AG04450 (cell line): ENCODE measurements at regions not wholly inside any gene's neighbourhood (a gene's known extent, or its start where the extent isn't known, plus 50 kb on each side); places are given as distances from the start of the nearest gene placed in this dataset.
"Not testable (repeated sequence)": the region's sequence is repeated elsewhere in the genome, so short reads cannot be mapped to it uniquely, and the experiment has no call there.

Experiments
- CTCF ChIA-PET: fragments of 300-600, 350-600 bp; formaldehyde crosslinking; extraction: SDS; loops from one replicate; lab custom pipeline; 2022; ENCODE audit warnings: antibody characterized with exemption, inconsistent platforms; lab: Charles Lee
- POLR2A ChIA-PET: fragments of 350-600 bp; formaldehyde crosslinking; extraction: SDS; loops from one replicate; lab custom pipeline; 2021; ENCODE audit warnings: antibody characterized with exemption, inconsistent platforms; lab: Yijun Ruan, JAX
- DNase-seq: peaks from one replicate; pipeline ENCODE4 v3.0.0-alpha.2; 2011; ENCODE audit warnings: low read depth, low spot score
- H3K27ac ChIP-seq: one replicate; pipeline ENCODE4 v1.5.1; 2012; ENCODE audit warnings: low read depth, low read length, control low read depth
- H3K27me3 ChIP-seq: one replicate; pipeline ENCODE4 v1.6.0; 2012; ENCODE audit warnings: low read length; ENCODE audit not compliant: control insufficient read depth, insufficient read depth
- H3K4me3 ChIP-seq: 2 replicates; pipeline ENCODE4 v1.5.1; 2011; ENCODE audit warnings: mild to moderate bottlenecking, low read depth, low read length, control low read depth
- H3K9me3 ChIP-seq: 2 replicates; pipeline ENCODE4 v1.5.1; 2012; ENCODE audit warnings: low read length; ENCODE audit not compliant: control insufficient read depth, insufficient read depth
- TF ChIP-seq, protein P1 (sequence below): IDR thresholded peaks from 2 replicates; pipeline ENCODE4 v1.5.1; 2011; ENCODE audit warnings: low read depth, low read length, control low read depth, inconsistent platforms

DNA sequence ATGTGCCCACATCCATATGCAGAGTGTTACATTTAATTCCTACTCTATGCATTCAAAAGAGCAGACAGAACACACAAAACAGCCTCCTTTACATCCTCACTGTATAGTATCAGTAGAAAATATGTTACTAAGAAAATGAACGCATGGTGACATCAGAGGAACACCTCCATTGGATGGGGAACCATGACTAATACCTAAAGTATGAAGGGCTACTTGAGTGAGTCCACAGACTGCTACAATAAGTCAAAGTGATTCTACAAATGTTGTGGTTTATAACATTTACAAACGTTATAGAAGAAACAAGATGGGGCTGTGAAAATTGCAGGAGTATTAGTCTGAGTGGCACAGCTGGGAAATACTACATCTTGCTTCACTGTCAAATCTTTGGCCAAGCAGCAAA is 1830.9 kb upstream of the PIK3C3 start:
- no peak overlapping the region for H3K27ac ChIP-seq
- ChIA-PET POLR2A (no interaction called here), CTCF (no interaction called here)
- H3K27me3 ChIP-seq: no peaks in the 10 kb centered on the region
- no peak overlapping the region for H3K4me3 ChIP-seq
- no peaks in the 10 kb centered on the region for H3K9me3 ChIP-seq
- DNase-seq: peak; percentile 2
- TF ChIP-seq, protein P1, sequence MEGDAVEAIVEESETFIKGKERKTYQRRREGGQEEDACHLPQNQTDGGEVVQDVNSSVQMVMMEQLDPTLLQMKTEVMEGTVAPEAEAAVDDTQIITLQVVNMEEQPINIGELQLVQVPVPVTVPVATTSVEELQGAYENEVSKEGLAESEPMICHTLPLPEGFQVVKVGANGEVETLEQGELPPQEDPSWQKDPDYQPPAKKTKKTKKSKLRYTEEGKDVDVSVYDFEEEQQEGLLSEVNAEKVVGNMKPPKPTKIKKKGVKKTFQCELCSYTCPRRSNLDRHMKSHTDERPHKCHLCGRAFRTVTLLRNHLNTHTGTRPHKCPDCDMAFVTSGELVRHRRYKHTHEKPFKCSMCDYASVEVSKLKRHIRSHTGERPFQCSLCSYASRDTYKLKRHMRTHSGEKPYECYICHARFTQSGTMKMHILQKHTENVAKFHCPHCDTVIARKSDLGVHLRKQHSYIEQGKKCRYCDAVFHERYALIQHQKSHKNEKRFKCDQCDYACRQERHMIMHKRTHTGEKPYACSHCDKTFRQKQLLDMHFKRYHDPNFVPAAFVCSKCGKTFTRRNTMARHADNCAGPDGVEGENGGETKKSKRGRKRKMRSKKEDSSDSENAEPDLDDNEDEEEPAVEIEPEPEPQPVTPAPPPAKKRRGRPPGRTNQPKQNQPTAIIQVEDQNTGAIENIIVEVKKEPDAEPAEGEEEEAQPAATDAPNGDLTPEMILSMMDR: no peak

DNA sequence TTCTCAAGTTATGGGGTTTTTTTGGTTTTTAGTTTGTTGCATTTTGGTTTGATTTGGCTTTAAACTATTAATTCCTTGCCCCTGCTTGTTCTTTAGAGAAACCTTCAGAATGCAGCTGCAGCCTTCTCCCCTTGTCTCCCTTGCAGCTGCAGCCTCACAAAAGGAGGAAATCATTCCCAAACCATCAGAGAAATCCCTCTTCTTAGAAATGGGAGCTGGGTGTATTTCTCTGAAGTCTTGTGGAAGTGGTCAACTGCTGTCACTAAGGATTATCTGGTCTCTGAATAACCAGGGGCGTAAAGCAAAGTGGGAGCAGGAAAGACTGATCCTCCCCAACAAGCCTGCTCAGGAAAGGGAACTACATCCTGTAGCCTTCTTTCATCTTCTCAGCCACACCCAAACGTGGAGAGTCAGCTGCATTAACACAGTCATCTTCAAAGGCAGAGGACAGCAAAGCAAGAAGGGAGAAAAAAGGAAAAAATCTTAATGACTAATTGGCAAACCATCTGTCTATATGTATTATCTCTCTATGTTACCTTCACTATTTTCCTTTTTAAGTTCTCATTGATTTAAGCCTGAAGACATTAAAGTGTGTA is 1834.1 kb upstream of the PIK3C3 start:
- DNase-seq: no peak
- H3K27me3 ChIP-seq: no peaks in the 10 kb centered on the region
- ChIA-PET POLR2A (no interaction called here), CTCF (no interaction called here)
- H3K27ac ChIP-seq: no peak overlapping the region
- no peak overlapping the region for H3K4me3 ChIP-seq
- no peaks in the 10 kb centered on the region for H3K9me3 ChIP-seq
- TF ChIP-seq, protein P1: no peak

GRCh38 chr18:40120356-40120755 is 1834.7 kb upstream of the PIK3C3 start:
- H3K27me3 ChIP-seq: no peaks in the 10 kb centered on the region
- no peak overlapping the region for H3K27ac ChIP-seq
- CTCF ChIA-PET: no interaction called here
- DNase-seq: no peak
- POLR2A ChIA-PET: no interaction called here
- TF ChIP-seq, protein P1: no peak
- H3K4me3 ChIP-seq: no peak overlapping the region
- no peaks in the 10 kb centered on the region for H3K9me3 ChIP-seq

- CTCF ChIA-PET: not testable (repeated sequence)
Observed at GRCh38 chr18:40119581-40119980, 1835.5 kb upstream of the PIK3C3 start.

DNA sequence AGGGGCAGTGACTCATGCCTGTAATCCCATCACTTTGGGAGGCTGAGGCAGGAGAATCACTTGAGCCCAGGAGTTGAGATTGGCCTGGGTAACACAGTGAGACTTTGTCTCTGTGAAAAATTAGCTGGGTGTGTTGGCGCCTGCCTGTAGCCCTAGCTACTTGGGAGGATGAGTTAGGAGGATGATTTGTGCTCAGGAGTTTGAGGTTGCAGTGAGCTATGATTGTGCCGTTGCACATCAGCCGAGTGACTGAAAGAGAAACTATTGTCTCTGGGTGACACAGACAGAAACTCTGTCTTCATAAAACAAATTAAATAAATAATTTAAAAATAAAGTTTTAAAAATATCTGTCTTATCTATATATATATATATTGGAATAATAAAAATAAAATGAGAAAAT is 1844.6 kb upstream of the PIK3C3 start:
- no peak overlapping the region for H3K27ac ChIP-seq
- no peak overlapping the region for H3K4me3 ChIP-seq
- no peaks in the 10 kb centered on the region for H3K27me3 ChIP-seq
- no peak for DNase-seq
- TF ChIP-seq, protein P1: no peak
- ChIA-PET POLR2A (no interaction called here), CTCF (no interaction called here)
- H3K9me3 ChIP-seq: no peaks in the 10 kb centered on the region

More at GRCh38 chr18:40119581-40119980, 1835.5 kb upstream of the PIK3C3 start:
- POLR2A ChIA-PET, H3K9me3 ChIP-seq, H3K4me3 ChIP-seq, DNase-seq, H3K27ac ChIP-seq, H3K27me3 ChIP-seq: not testable (repeated sequence)
